Activated naive CD8-positive, alpha-beta T cell treated with anti-CD3 and anti-CD28 coated beads, Interleukin-2, amount 50 U/mL, for 24 hours (primary cell): ENCODE measurements at regions not wholly inside any gene's neighbourhood (a gene's known extent, or its start where the extent isn't known, plus 50 kb on each side); places are given as distances from the start of the nearest gene placed in this dataset.
"Not testable (repeated sequence)": the region's sequence is repeated elsewhere in the genome, so short reads cannot be mapped to it uniquely, and the experiment has no call there.

Experiments
- ATAC-seq: fragments of 150-1000 bp; cut with Tn5 transposase; one replicate; pipeline ENCODE4 v1.10.0; 2021
- DNase-seq: peaks from one replicate; pipeline ENCODE4 v3.0.0; 2021
- H3K27ac Mint-ChIP-seq: one replicate; pipeline ENCODE4 v1.8.0; 2021; ENCODE audit warnings: mild to moderate bottlenecking, mixed read lengths
- H3K27me3 Mint-ChIP-seq: one replicate; pipeline ENCODE4 v1.8.0; 2021; ENCODE audit warnings: mixed read lengths
- H3K36me3 Mint-ChIP-seq: one replicate; pipeline ENCODE4 v1.8.0; 2021; ENCODE audit warnings: low read depth, mixed read lengths
- H3K4me1 Mint-ChIP-seq: one replicate; pipeline ENCODE4 v1.8.0; 2021; ENCODE audit warnings: mixed read lengths
- H3K4me3 Mint-ChIP-seq: one replicate; pipeline ENCODE4 v1.8.0; 2021; ENCODE audit warnings: mild to moderate bottlenecking, moderate library complexity, mixed read lengths
- H3K9me3 Mint-ChIP-seq: one replicate; pipeline ENCODE4 v1.8.0; 2021; ENCODE audit warnings: mixed read lengths

- Mint-ChIP-seq H3K9me3 (no peaks in the 10 kb centered on the region), H3K4me3 (no peak overlapping the region), H3K4me1 (no peaks in the 10 kb centered on the region), H3K36me3 (no peaks in the 10 kb centered on the region), H3K27me3 (no peaks in the 10 kb centered on the region), H3K27ac (no peak overlapping the region)
- ATAC-seq (no peak), DNase-seq (no peak)
Measured at GRCh38 chr4:162503868-162504267, 340.1 kb upstream of the FSTL5 start.

GRCh38 chr4:162502109-162502508 is 338.3 kb upstream of the FSTL5 start:
- Mint-ChIP-seq H3K36me3 (no peaks in the 10 kb centered on the region), H3K4me3 (no peak overlapping the region), H3K27ac (no peak overlapping the region), H3K27me3 (no peaks in the 10 kb centered on the region), H3K4me1 (no peaks in the 10 kb centered on the region), H3K9me3 (no peaks in the 10 kb centered on the region)
- ATAC-seq (no peak), DNase-seq (no peak)

DNA sequence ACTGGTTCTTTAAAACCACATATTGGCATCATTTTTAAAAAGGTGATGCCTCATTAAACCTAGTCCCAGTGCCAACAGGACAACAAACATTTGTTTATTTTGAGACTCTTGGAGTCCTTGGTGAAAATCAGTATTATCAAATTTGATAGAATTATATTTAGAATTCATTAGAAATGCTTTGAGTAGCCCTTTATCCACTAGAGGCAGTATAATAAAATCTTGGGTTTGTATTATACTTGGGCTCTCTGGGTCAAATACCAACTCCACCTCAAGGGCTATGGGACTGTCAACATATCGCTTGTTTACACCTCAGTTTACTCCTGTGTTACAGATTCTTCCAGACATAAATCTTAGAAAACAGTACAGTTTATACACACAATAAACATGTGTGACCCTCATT is 335.7 kb upstream of the FSTL5 start:
- Mint-ChIP-seq H3K27ac (no peak overlapping the region), H3K27me3 (no peaks in the 10 kb centered on the region), H3K4me1 (no peaks in the 10 kb centered on the region)

DNA sequence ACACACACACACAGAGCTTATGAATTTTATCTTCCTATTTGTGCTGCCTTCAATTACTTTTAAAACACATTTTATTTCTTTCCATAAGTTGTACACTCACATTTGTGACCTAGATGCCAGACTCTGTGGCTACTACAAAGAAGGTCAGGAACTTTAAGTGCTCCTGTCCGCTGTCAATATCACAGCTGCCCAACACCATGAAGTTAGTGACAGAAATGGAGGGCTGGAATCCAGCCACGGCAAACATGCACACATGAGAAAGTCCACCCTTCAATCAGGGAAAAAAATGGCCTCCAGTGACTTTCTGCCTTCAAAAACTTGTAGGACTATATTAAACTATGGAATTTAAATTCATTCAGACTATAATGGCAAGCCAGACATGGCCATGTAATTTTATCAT is 334.4 kb upstream of the FSTL5 start:
- no peak overlapping the region for H3K27ac Mint-ChIP-seq
- H3K36me3 Mint-ChIP-seq: no peaks in the 10 kb centered on the region
- H3K4me1 Mint-ChIP-seq: no peaks in the 10 kb centered on the region
- ATAC-seq (no peak), DNase-seq (no peak)
- H3K4me3 Mint-ChIP-seq: no peak overlapping the region
- no peaks in the 10 kb centered on the region for H3K27me3 Mint-ChIP-seq
- no peaks in the 10 kb centered on the region for H3K9me3 Mint-ChIP-seq

More for the DNA sequence above, 335.7 kb upstream of the FSTL5 start:
- Mint-ChIP-seq H3K36me3 (no peaks in the 10 kb centered on the region), H3K4me3 (no peak overlapping the region), H3K9me3 (no peaks in the 10 kb centered on the region)
- no peak for DNase-seq
- no peak for ATAC-seq

DNA sequence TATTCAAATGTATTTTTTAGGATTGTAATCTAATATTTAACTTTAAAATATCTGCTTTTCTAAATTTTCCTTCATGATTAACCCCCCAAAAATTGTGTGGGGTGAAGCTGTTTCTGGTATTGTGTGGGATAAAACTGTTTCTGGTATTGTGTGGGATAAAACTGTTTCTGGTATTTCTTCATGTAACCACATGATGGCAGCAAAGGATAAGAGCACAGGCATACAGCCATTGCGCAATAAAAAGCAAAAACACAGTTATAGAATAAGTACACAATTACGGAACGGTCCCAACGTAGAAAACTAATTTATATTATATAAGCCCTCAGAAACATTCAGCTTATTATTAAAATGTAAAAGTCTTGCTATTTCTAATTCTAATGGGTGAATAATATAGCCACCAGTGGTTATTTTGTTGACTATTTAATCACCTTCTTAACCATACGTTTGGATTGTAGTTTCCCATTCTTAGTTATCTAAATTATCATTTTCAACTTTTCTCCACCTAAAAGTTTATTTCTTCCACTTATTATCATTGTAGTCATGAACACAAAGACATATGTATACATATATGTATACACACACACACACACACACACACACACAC is 333.9 kb upstream of the FSTL5 start:
- Mint-ChIP-seq H3K36me3 (no peaks in the 10 kb centered on the region), H3K4me3 (no peak overlapping the region), H3K9me3 (no peaks in the 10 kb centered on the region), H3K27me3 (no peaks in the 10 kb centered on the region), H3K4me1 (no peaks in the 10 kb centered on the region), H3K27ac (no peak overlapping the region)
- DNase-seq: no peak
- no peak for ATAC-seq

DNA sequence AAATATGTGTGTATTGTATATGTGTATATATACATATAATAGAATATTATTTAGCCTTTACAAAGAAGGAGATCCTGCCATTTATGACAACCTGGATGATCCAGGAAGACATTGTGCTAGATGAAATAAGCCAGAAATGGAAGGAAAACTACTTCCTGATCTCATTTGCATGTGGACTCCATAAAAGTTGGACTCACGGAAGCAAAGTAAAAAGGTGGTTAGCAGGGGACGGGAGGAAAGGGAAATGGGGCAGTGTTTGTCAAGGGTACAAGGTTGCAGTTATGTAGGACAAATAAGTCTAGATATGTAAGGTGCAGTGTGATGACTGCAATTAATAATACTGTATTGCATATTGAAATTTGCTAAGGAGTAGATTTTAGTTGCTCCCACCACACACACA is 331.1 kb upstream of the FSTL5 start:
- Mint-ChIP-seq H3K4me3 (no peak overlapping the region), H3K27me3 (no peaks in the 10 kb centered on the region), H3K9me3 (no peaks in the 10 kb centered on the region), H3K36me3 (no peaks in the 10 kb centered on the region), H3K27ac (no peak overlapping the region), H3K4me1 (no peaks in the 10 kb centered on the region)
- ATAC-seq: no peak
- no peak for DNase-seq

DNA sequence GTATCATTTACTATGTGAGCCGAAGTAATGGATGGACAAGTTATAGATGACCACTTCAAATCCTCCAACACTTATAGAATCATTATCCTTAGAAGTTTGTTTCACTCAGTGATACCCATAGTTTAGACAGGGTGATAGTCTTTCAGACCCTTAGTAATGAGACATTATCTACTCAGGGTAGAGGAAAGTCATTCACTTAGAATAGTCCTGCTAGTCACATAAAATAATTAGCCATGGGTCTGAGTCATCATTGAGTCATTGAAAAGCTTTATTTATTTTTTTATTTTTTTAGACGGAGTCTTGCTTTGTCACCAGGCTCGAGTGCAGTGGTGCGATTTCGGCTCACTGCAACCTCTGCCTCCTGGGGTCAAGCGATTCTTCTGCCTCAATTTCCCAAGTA is 321.7 kb upstream of the FSTL5 start:
- ATAC-seq (no peak), DNase-seq (no peak)
- no peaks in the 10 kb centered on the region for H3K27me3 Mint-ChIP-seq
- no peaks in the 10 kb centered on the region for H3K4me1 Mint-ChIP-seq
- H3K9me3 Mint-ChIP-seq: no peaks in the 10 kb centered on the region
- H3K27ac Mint-ChIP-seq: no peak overlapping the region
- H3K4me3 Mint-ChIP-seq: no peak overlapping the region
- H3K36me3 Mint-ChIP-seq: no peaks in the 10 kb centered on the region

DNA sequence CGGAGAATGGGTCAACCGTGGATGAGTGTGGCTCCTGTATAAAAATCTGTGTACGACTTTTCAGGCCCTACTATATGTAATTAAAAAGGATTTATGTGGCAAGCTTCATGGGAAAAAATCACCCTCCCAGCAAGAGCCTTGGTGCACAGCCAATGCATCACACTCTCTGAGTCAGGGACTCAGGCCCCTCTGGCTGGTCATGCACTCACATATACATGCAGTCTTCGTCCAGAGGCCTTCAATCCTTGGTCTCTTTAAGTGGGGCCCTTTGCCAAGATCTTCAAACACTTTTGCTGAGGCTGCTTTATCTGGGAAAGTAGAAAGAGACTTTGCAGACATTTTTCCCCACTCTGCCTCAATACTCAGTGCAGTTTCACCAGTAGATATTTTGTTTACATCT is 311.4 kb upstream of the FSTL5 start:
- ATAC-seq (no peak), DNase-seq (no peak)
- Mint-ChIP-seq H3K4me1 (no peaks in the 10 kb centered on the region), H3K9me3 (no peaks in the 10 kb centered on the region), H3K4me3 (no peak overlapping the region), H3K36me3 (no peaks in the 10 kb centered on the region), H3K27me3 (no peaks in the 10 kb centered on the region), H3K27ac (no peak overlapping the region)

DNA sequence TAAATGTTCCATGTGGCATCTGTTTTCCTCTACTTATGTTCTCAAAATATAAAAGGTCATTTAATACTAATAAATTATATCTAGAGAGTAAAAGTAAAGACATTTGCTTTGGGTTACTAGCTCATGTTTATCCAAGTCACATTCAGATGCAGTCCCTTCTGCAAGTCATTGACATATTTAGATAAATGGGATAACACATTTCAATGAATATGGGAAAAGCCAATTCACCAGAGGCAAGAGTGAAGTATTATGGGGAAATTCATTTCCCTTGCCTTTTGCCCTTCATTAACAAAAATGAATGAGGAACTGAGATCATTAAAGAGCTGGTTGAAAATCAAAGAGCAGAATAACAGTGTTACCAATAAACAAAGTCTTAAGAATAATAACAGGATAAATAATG is 306.2 kb upstream of the FSTL5 start:
- ATAC-seq: no peak
- no peaks in the 10 kb centered on the region for H3K4me1 Mint-ChIP-seq
- no peak overlapping the region for H3K27ac Mint-ChIP-seq

GRCh38 chr4:162465356-162465755 is 301.6 kb upstream of the FSTL5 start:
- H3K27ac Mint-ChIP-seq, H3K4me1 Mint-ChIP-seq, H3K4me3 Mint-ChIP-seq, H3K36me3 Mint-ChIP-seq, H3K27me3 Mint-ChIP-seq, DNase-seq, ATAC-seq, H3K9me3 Mint-ChIP-seq: not testable (repeated sequence)

More for the DNA sequence above, 306.2 kb upstream of the FSTL5 start:
- no peaks in the 10 kb centered on the region for H3K36me3 Mint-ChIP-seq
- no peaks in the 10 kb centered on the region for H3K9me3 Mint-ChIP-seq
- H3K27me3 Mint-ChIP-seq: no peaks in the 10 kb centered on the region
- no peak for DNase-seq
- no peak overlapping the region for H3K4me3 Mint-ChIP-seq

GRCh38 chr4:162461952-162462351 is 298.2 kb upstream of the FSTL5 start:
- DNase-seq (no peak), ATAC-seq (no peak)
- Mint-ChIP-seq H3K4me1 (no peaks in the 10 kb centered on the region), H3K27me3 (no peaks in the 10 kb centered on the region), H3K4me3 (no peak overlapping the region), H3K9me3 (peaks cover 5% of the 10 kb centered on the region), H3K27ac (no peak overlapping the region), H3K36me3 (no peaks in the 10 kb centered on the region)

GRCh38 chr4:162458051-162458450 is 294.3 kb upstream of the FSTL5 start:
- DNase-seq: no peak
- H3K4me3 Mint-ChIP-seq: no peak overlapping the region
- H3K27ac Mint-ChIP-seq: no peak overlapping the region
- H3K36me3 Mint-ChIP-seq: no peaks in the 10 kb centered on the region
- ATAC-seq: no peak
- H3K4me1 Mint-ChIP-seq: no peaks in the 10 kb centered on the region
- no peaks in the 10 kb centered on the region for H3K27me3 Mint-ChIP-seq
- peaks cover 5% of the 10 kb centered on the region for H3K9me3 Mint-ChIP-seq

DNA sequence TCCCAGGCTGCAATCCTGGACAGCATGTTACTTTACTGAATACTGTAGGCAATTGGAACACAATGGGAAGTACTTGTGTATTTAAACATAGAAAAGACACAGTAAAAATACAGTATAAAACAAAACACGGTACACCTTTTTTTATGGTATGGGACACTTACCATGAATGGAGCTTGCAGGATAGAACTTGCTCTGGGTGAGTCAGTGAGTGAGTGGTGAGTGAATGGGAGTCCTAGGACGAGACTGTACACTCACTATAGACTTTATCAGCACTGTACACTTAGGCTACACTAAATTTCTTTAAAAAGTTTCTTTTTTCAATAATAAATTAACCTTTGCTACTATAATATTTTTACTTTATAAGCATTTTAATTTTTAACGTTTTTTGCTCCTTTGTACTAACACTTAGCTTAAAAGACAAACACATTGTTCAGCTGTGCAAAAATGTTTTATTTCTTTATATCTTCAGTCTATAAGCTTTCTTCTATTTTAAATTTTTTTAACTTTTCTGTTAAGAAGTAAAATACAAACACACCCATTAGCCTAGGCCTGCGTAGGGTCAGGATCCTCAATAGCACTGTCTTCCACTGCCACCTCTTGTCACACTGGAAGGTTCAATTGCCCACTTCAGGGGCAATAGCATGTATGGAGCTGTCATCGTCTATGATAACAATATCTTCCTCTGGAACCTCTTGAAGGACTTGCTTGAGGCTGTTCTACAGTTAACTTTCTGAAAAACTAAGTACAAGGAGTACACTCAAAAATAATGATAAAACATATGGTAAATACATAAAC is 293.5 kb upstream of the FSTL5 start:
- H3K27ac Mint-ChIP-seq: no peak overlapping the region
- no peak for DNase-seq
- no peaks in the 10 kb centered on the region for H3K36me3 Mint-ChIP-seq
- ATAC-seq: no peak
- no peaks in the 10 kb centered on the region for H3K27me3 Mint-ChIP-seq
- H3K4me1 Mint-ChIP-seq: no peaks in the 10 kb centered on the region
- H3K9me3 Mint-ChIP-seq: peaks cover 5% of the 10 kb centered on the region
- no peak overlapping the region for H3K4me3 Mint-ChIP-seq

DNA sequence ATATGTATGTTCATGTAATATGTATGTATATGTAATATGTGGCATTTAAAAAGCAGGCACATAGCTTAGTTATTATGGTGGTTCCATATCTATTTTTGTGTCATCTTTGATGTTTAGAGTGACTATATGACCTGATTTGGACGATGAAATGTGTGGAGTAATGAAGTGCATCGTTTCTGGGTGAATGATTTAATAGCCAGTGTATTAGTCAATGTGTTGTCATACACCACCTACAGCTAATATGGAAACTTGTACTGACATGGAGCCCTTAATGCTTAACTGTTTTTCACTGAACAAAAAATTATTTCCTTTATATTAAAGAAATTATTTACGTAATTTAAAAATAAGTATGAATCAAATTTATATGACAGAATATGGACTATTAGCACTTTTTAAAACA is 292.3 kb upstream of the FSTL5 start:
- Mint-ChIP-seq H3K4me1 (no peaks in the 10 kb centered on the region), H3K27me3 (no peaks in the 10 kb centered on the region), H3K4me3 (no peak overlapping the region), H3K27ac (no peak overlapping the region), H3K36me3 (no peaks in the 10 kb centered on the region), H3K9me3 (peaks cover 5% of the 10 kb centered on the region)
- no peak for ATAC-seq
- DNase-seq: no peak

DNA sequence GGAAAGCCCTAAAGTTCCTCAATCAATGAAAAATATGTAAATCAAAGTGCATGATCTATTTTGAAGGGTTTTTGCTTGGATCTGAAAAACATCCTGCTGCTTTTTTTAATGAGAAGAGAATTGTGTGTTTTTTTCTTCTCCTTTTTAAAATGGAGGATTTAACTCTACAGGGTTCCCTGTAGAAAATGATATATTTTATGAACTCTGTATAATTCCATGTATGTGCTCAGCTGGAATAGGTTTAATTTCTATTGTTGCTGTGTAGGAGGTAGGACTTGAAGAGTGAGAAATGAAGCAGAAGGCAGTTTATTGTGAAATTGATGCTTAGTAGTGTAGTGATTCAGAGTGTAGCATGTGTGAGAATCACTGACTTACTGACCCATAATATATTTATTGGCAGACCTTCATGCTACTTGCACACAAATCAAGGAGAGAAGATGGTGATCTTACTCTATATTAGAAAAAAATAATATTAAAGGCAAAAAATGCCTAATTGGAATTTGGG is 286.8 kb upstream of the FSTL5 start:
- ATAC-seq: no peak
- no peaks in the 10 kb centered on the region for H3K4me1 Mint-ChIP-seq

More for the DNA sequence above, 286.8 kb upstream of the FSTL5 start:
- Mint-ChIP-seq H3K9me3 (no peaks in the 10 kb centered on the region), H3K27me3 (no peaks in the 10 kb centered on the region), H3K27ac (no peak overlapping the region), H3K36me3 (no peaks in the 10 kb centered on the region), H3K4me3 (no peak overlapping the region)
- no peak for DNase-seq
